NB4 (cell line): ENCODE measurements at regions not wholly inside any gene's neighbourhood (a gene's known extent, or its start where the extent isn't known, plus 50 kb on each side); places are given as distances from the start of the nearest gene placed in this dataset.
A peak's percentile ranks its signal among the peaks of the same experiment; 100 is the strongest.

Experiments used
- DNase-seq: peaks from one replicate; pipeline ENCODE4 v3.0.0; 2010; ENCODE audit warnings: low read depth
- H3K4me3 ChIP-seq: one replicate; pipeline ENCODE4 v1.5.1; 2011; ENCODE audit warnings: mild to moderate bottlenecking, low read depth, low read length, moderate library complexity
- CTCF ChIP-seq: IDR thresholded peaks from one replicate; pipeline ENCODE4 v1.5.1; 2012; ENCODE audit warnings: low read depth, low read length
- MYC ChIP-seq: IDR thresholded peaks from 2 replicates; pipeline ENCODE4 v1.6.1; 2011; ENCODE audit warnings: low read depth, low read length
- POLR2A ChIP-seq: IDR thresholded peaks from 2 replicates; pipeline ENCODE4 v1.6.1; 2011; ENCODE audit warnings: mild to moderate bottlenecking; ENCODE audit not compliant: insufficient read length; ENCODE audit errors: extremely low read depth
- TF ChIP-seq, protein P1 (sequence below): IDR thresholded peaks from 2 replicates; pipeline ENCODE4 v1.6.1; 2011; ENCODE audit warnings: low read depth, low read length

GRCh38 chr1:143680304-143680703, 291.5 kb downstream of the FAM72C start:
- H3K4me3 ChIP-seq, result no peak overlapping the region
- TF ChIP-seq, protein P1, sequence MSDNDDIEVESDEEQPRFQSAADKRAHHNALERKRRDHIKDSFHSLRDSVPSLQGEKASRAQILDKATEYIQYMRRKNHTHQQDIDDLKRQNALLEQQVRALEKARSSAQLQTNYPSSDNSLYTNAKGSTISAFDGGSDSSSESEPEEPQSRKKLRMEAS, result no peak
- no peak for TF ChIP-seq CTCF
- TF ChIP-seq POLR2A, result no peak
- TF ChIP-seq MYC, result no peak
- no peak for DNase-seq

- DNase-seq, result no peak
- no peak overlapping the region for H3K4me3 ChIP-seq
- TF ChIP-seq CTCF, result no peak
- no peak for TF ChIP-seq MYC
- no peak for TF ChIP-seq POLR2A
- TF ChIP-seq, protein P1, result no peak
Measured at GRCh38 chr1:143672983-143673382, 298.8 kb downstream of the FAM72C start.

GRCh38 chr1:143667730-143668129, 304.1 kb downstream of the FAM72C start:
- DNase-seq, result no peak
- no peak overlapping the region for H3K4me3 ChIP-seq
- no peak for TF ChIP-seq POLR2A
- TF ChIP-seq, protein P1, result no peak
- no peak for TF ChIP-seq MYC
- TF ChIP-seq CTCF, result no peak

DNA sequence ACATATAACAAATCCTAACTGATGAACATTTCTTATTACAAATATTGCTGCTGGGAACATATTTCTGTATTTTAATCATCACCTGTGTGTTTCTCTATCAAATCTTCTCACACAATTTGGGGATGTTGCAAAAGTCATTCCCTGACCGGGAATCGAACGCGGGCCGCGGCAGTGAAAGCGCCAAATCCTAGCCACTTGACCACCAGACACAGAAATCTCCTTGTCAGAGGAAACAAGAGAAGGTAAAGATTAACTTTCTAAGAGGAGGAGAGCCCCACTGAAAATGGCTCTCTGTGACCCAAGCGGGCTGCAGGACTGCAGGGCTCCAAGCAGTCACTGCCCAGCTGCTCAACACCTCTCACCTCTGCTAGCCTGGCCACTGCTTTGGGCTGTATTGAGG, 304.9 kb downstream of the FAM72C start:
- DNase-seq, result no peak
- TF ChIP-seq MYC (no peak), POLR2A (no peak), CTCF (no peak)
- TF ChIP-seq, protein P1, result no peak
- H3K4me3 ChIP-seq, result no peak overlapping the region

DNA sequence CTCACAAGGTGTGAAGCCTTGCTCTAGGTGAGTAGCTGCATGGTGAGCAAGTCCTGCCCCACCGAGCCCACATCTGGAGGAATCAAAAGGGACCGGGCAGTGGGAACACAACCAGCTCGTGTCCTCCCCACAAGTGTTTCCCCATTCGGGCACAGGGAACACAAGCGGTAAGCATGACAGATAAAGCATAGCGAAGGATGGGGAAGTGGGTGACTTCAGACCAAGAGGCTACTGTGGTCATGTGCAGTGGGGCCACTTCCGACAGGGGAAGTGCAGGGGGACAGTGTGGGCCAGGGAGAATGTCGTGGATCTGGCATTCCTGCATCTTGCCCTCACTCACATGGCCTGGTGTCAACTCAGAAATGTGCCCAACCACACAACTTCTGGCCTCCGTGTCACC, 306.2 kb downstream of the FAM72C start:
- DNase-seq, result peak; percentile 60
- TF ChIP-seq, protein P1, result peak; percentile 20
- TF ChIP-seq MYC (no peak), POLR2A (no peak), CTCF (no peak)

GRCh38 chr1:143663056-143663455, 308.7 kb downstream of the FAM72C start:
- H3K4me3 ChIP-seq, result peak overlapping the region; percentile 35
- peak; percentile 74 for DNase-seq

More for the DNA sequence above, 306.2 kb downstream of the FAM72C start:
- H3K4me3 ChIP-seq, result no peak overlapping the region
